ENCODE measurements at regions not wholly inside any gene's neighbourhood (a gene's known extent, or its start where the extent isn't known, plus 50 kb on each side); places are given as distances from the start of the nearest gene placed in this dataset.

GRCh38 chr5:143870362-143870761, 58.4 kb downstream of the HMHB1 start:
- Histone ChIP-seq H3K4me1 (replicated peaks) (no peaks in the 10 kb centered on the region), H3K36me3 (no peaks in the 10 kb centered on the region), H3K27ac (no peak overlapping the region), H3K9me3 (replicated peaks) (no peaks in the 10 kb centered on the region), H3K4me3 (no peak overlapping the region), H3K27me3 (replicated peaks) (no peaks in the 10 kb centered on the region)
- DNase-seq (ENCODE audit: low read depth in 1 of 2, low spot score in 2 of 2): no peak

GRCh38 chr5:143870871-143871632, 59.1 kb downstream of the HMHB1 start:
- Histone ChIP-seq H3K27me3 (replicated peaks) (no peaks in the 10 kb centered on the region), H3K4me1 (replicated peaks) (no peaks in the 10 kb centered on the region), H3K4me3 (no peak overlapping the region), H3K36me3 (no peaks in the 10 kb centered on the region), H3K9me3 (replicated peaks) (no peaks in the 10 kb centered on the region), H3K27ac (no peak overlapping the region)
- DNase-seq (ENCODE audit: low read depth in 1 of 2, low spot score in 2 of 2): no peak

GRCh38 chr5:143871672-143872071, 59.7 kb downstream of the HMHB1 start:
- DNase-seq (ENCODE audit: low read depth in 1 of 2, low spot score in 2 of 2): no peak
- H3K4me1 ChIP-seq (replicated peaks): no peaks in the 10 kb centered on the region
- H3K36me3 ChIP-seq: no peaks in the 10 kb centered on the region
- no peak overlapping the region for H3K4me3 ChIP-seq
- H3K27ac ChIP-seq: no peak overlapping the region
- H3K9me3 ChIP-seq (replicated peaks): no peaks in the 10 kb centered on the region
- no peaks in the 10 kb centered on the region for H3K27me3 ChIP-seq (replicated peaks)

- Histone ChIP-seq H3K4me3 (no peak overlapping the region), H3K4me1 (replicated peaks) (no peaks in the 10 kb centered on the region), H3K36me3 (no peaks in the 10 kb centered on the region), H3K27me3 (replicated peaks) (no peaks in the 10 kb centered on the region), H3K27ac (no peak overlapping the region), H3K9me3 (replicated peaks) (no peaks in the 10 kb centered on the region)
- no peak for DNase-seq (ENCODE audit: low read depth in 1 of 2, low spot score in 2 of 2)
Measured at GRCh38 chr5:143874312-143874711, 62.4 kb downstream of the HMHB1 start.

GRCh38 chr5:143877196-143877595, 65.2 kb downstream of the HMHB1 start:
- no peak for DNase-seq (ENCODE audit: low read depth in 1 of 2, low spot score in 2 of 2)
- no peak overlapping the region for H3K27ac ChIP-seq
- H3K4me3 ChIP-seq: no peak overlapping the region
- H3K36me3 ChIP-seq: no peaks in the 10 kb centered on the region
- no peaks in the 10 kb centered on the region for H3K4me1 ChIP-seq (replicated peaks)
- no peaks in the 10 kb centered on the region for H3K9me3 ChIP-seq (replicated peaks)
- no peaks in the 10 kb centered on the region for H3K27me3 ChIP-seq (replicated peaks)

- H3K36me3 ChIP-seq: no peaks in the 10 kb centered on the region
- H3K4me3 ChIP-seq: no peak overlapping the region
- no peak for DNase-seq (ENCODE audit: low read depth in 1 of 2, low spot score in 2 of 2)
- no peak overlapping the region for H3K27ac ChIP-seq
- H3K4me1 ChIP-seq (replicated peaks): no peaks in the 10 kb centered on the region
- no peaks in the 10 kb centered on the region for H3K27me3 ChIP-seq (replicated peaks)
- H3K9me3 ChIP-seq (replicated peaks): no peaks in the 10 kb centered on the region
Measured at GRCh38 chr5:143878430-143878829, 66.5 kb downstream of the HMHB1 start.

GRCh38 chr5:143879646-143880045, 67.7 kb downstream of the HMHB1 start:
- Histone ChIP-seq H3K4me3 (no peak overlapping the region), H3K36me3 (no peaks in the 10 kb centered on the region), H3K27ac (no peak overlapping the region), H3K4me1 (replicated peaks) (no peaks in the 10 kb centered on the region), H3K27me3 (replicated peaks) (no peaks in the 10 kb centered on the region), H3K9me3 (replicated peaks) (no peaks in the 10 kb centered on the region)
- DNase-seq (ENCODE audit: low read depth in 1 of 2, low spot score in 2 of 2): no peak

GRCh38 chr5:143880178-143880577, 68.2 kb downstream of the HMHB1 start:
- Histone ChIP-seq H3K27me3 (replicated peaks) (no peaks in the 10 kb centered on the region), H3K4me1 (replicated peaks) (no peaks in the 10 kb centered on the region), H3K9me3 (replicated peaks) (no peaks in the 10 kb centered on the region), H3K4me3 (no peak overlapping the region), H3K27ac (no peak overlapping the region), H3K36me3 (no peaks in the 10 kb centered on the region)
- no peak for DNase-seq (ENCODE audit: low read depth in 1 of 2, low spot score in 2 of 2)

- H3K27ac ChIP-seq: no peak overlapping the region
- H3K27me3 ChIP-seq (replicated peaks): no peaks in the 10 kb centered on the region
- H3K4me1 ChIP-seq (replicated peaks): peaks cover 9% of the 10 kb centered on the region
- H3K9me3 ChIP-seq (replicated peaks): no peaks in the 10 kb centered on the region
- DNase-seq (ENCODE audit: low read depth in 1 of 2, low spot score in 2 of 2): no peak
- no peak overlapping the region for H3K4me3 ChIP-seq
- H3K36me3 ChIP-seq: no peaks in the 10 kb centered on the region
Measured at GRCh38 chr5:143882520-143882919, 70.6 kb downstream of the HMHB1 start.

GRCh38 chr5:143886096-143886495, 74.1 kb downstream of the HMHB1 start:
- Histone ChIP-seq H3K4me3 (no peak overlapping the region), H3K36me3 (no peaks in the 10 kb centered on the region), H3K27ac (no peak overlapping the region), H3K27me3 (replicated peaks) (no peaks in the 10 kb centered on the region), H3K4me1 (replicated peaks) (peaks cover 25% of the 10 kb centered on the region), H3K9me3 (replicated peaks) (no peaks in the 10 kb centered on the region)
- no peak for DNase-seq (ENCODE audit: low read depth in 1 of 2, low spot score in 2 of 2)

GRCh38 chr5:143886651-143887638, 75.0 kb downstream of the HMHB1 start:
- H3K4me3 ChIP-seq: no peak overlapping the region
- peak; percentile 60 to 71 for DNase-seq (ENCODE audit: low read depth in 1 of 2, low spot score in 2 of 2)
- H3K36me3 ChIP-seq: no peaks in the 10 kb centered on the region
- H3K4me1 ChIP-seq (replicated peaks): peaks cover 25% of the 10 kb centered on the region
- no peaks in the 10 kb centered on the region for H3K9me3 ChIP-seq (replicated peaks)
- H3K27me3 ChIP-seq (replicated peaks): no peaks in the 10 kb centered on the region
- H3K27ac ChIP-seq: peak overlapping the region; percentile 75

GRCh38 chr5:143887903-143888665, 76.1 kb downstream of the HMHB1 start:
- Histone ChIP-seq H3K4me1 (replicated peaks) (peaks cover 25% of the 10 kb centered on the region), H3K4me3 (no peak overlapping the region), H3K9me3 (replicated peaks) (no peaks in the 10 kb centered on the region), H3K36me3 (no peaks in the 10 kb centered on the region), H3K27me3 (replicated peaks) (no peaks in the 10 kb centered on the region), H3K27ac (peak overlapping the region; percentile 75)
- peak in 1 of 2 experiments; percentile 84 for DNase-seq (ENCODE audit: low read depth in 1 of 2, low spot score in 2 of 2)

- no peak for DNase-seq (ENCODE audit: low read depth in 1 of 2, low spot score in 2 of 2)
- Histone ChIP-seq H3K27me3 (replicated peaks) (no peaks in the 10 kb centered on the region), H3K9me3 (replicated peaks) (no peaks in the 10 kb centered on the region), H3K4me3 (no peak overlapping the region), H3K27ac (peak overlapping the region; percentile 75), H3K36me3 (no peaks in the 10 kb centered on the region), H3K4me1 (replicated peaks) (peaks cover 25% of the 10 kb centered on the region)
Measured at GRCh38 chr5:143888912-143889311, 77.0 kb downstream of the HMHB1 start.

Data from SJSA1 (cell line).